HCT116 (cell line): ENCODE measurements at regions not wholly inside any gene's neighbourhood (a gene's known extent, or its start where the extent isn't known, plus 50 kb on each side); places are given as distances from the start of the nearest gene placed in this dataset.

Source experiments
- ATAC-seq: fragments of 200-7000 bp; cut with Tn5 transposase; 2 replicates; pipeline ENCODE4 v1.9.1; 2020; ENCODE audit warnings: mild to moderate bottlenecking, moderate library complexity
- BruUV-seq: library from RNA; stranded (reverse); fragments of 400-500 nt; replicated peaks from 2 replicates; lab custom pipeline; 2021; lab: Mats Ljungman, UMichigan
- CTCF ChIA-PET: fragments of 300-600 bp; sonication (Branson Sonifier 250); formaldehyde crosslinking; loops from one replicate; lab custom pipeline; 2021; ENCODE audit warnings: antibody characterized with exemption; lab: Charles Lee
- POLR2A ChIA-PET: fragments of 300-600, 350-600 bp; sonication (Branson Sonifier 250); formaldehyde crosslinking; loops from one replicate; lab custom pipeline; 2021; ENCODE audit warnings: antibody characterized with exemption; lab: Charles Lee
- RAD21 ChIA-PET, 2 experiments: fragments of 300-600 bp; sonication (Branson Sonifier 250); formaldehyde crosslinking; loops; one replicate each; lab custom pipeline; 2023; ENCODE audit warnings: low total read pairs in 2 of 2; ENCODE audit not compliant: uncharacterized antibody in 2 of 2, unreplicated experiment in 2 of 2, low non-redundant PET in 1 of 2; lab: Charles Lee
- DNase-seq: peaks from one replicate; pipeline ENCODE4 v3.0.0-alpha.2; 2010; ENCODE audit warnings: low read depth, low spot score
- H2AFZ ChIP-seq: fragments of 200-600 bp; shearing (Covaris generic), sonication (generic); 2 replicates; pipeline ENCODE4 v1.6.1; 2017; ENCODE audit warnings: low read depth, mixed run types, mixed read lengths, antibody characterized with exemption, low read length; ENCODE audit not compliant: poor library complexity, severe bottlenecking
- H3K27ac ChIP-seq: 2 replicates; pipeline ENCODE4 v1.5.1; 2012; ENCODE audit warnings: low read depth, low read length
- H3K27me3 ChIP-seq: fragments of 200-600 bp; sonication (generic); 2 replicates; pipeline ENCODE4 v1.6.1; 2016; ENCODE audit warnings: mixed run types, low read length, mixed read lengths; ENCODE audit not compliant: insufficient read depth
- H3K36me3 ChIP-seq, 2 experiments: fragments of 200-500 bp in 1 of 2; fragments of 200-600 bp in 1 of 2; sonication (Bioruptor generic) in 1 of 2; sonication (generic) in 1 of 2; 2 replicates each; pipeline versions ENCODE4 v1.5.1 to v1.6.1; 2014 to 2016; ENCODE audit warnings: low read length in 2 of 2, inconsistent platforms in 1 of 2, mixed read lengths in 1 of 2, mixed run types in 1 of 2; ENCODE audit not compliant: insufficient read depth in 2 of 2, control insufficient read depth in 1 of 2
- H3K4me1 ChIP-seq, 2 experiments: fragments of 200-600 bp in 1 of 2; sonication (generic) in 1 of 2; 2 replicates each; pipeline versions ENCODE4 v1.5.1 to v1.6.1; 2012 to 2017; ENCODE audit warnings: low read length in 2 of 2, inconsistent platforms in 1 of 2, mild to moderate bottlenecking in 1 of 2, mixed read lengths in 1 of 2, mixed run types in 1 of 2, moderate library complexity in 1 of 2; ENCODE audit not compliant: insufficient read depth in 2 of 2, control insufficient read depth in 1 of 2
- H3K4me2 ChIP-seq: fragments of 200-600 bp; sonication (generic); 2 replicates; pipeline ENCODE4 v1.6.1; 2017; ENCODE audit warnings: mixed run types, low read length, mixed read lengths
- H3K4me3 ChIP-seq, 2 experiments: fragments of 200-600 bp in 1 of 2; sonication (generic) in 1 of 2; replicated peaks in 1 of 2; 2 replicates each; pipeline ENCODE4 v1.5.1; 2011 to 2016; ENCODE audit warnings: low read length in 2 of 2, control low read depth in 1 of 2, low read depth in 1 of 2, mild to moderate bottlenecking in 1 of 2, mixed read lengths in 1 of 2, mixed run types in 1 of 2
- H3K79me2 ChIP-seq: fragments of 200-600 bp; sonication (generic); 2 replicates; pipeline ENCODE4 v1.6.1; 2017; ENCODE audit warnings: mild to moderate bottlenecking, mixed run types, low read length, moderate library complexity, mixed read lengths; ENCODE audit not compliant: insufficient read depth
- H3K9ac ChIP-seq: fragments of 200-600 bp; sonication (generic); 2 replicates; pipeline ENCODE4 v1.6.1; 2016; ENCODE audit warnings: low read length, mixed read lengths
- H3K9me2 ChIP-seq: fragments of 200-600 bp; sonication (generic), shearing (Covaris generic); 2 replicates; pipeline ENCODE4 v1.6.1; 2017; ENCODE audit warnings: mixed run types, mild to moderate bottlenecking, moderate library complexity; ENCODE audit not compliant: insufficient read depth
- H3K9me3 ChIP-seq, 2 experiments: fragments of 200-500 bp in 1 of 2; fragments of 200-600 bp in 1 of 2; sonication (Bioruptor generic) in 1 of 2; sonication (generic) in 1 of 2; 2 replicates each; pipeline ENCODE4 v1.6.1; 2014 to 2017; ENCODE audit warnings: low read length in 2 of 2, mixed read lengths in 2 of 2, inconsistent platforms in 1 of 2, low read depth in 1 of 2, mild to moderate bottlenecking in 1 of 2, mixed run types in 1 of 2, moderate library complexity in 1 of 2; ENCODE audit not compliant: control insufficient read depth in 1 of 2, insufficient read depth in 1 of 2
- H4K20me1 ChIP-seq: fragments of 200-600 bp; sonication (generic), shearing (Covaris generic); 2 replicates; pipeline ENCODE4 v1.6.1; 2017; ENCODE audit warnings: mixed run types, mild to moderate bottlenecking, moderate library complexity; ENCODE audit not compliant: insufficient read depth
- ATF3 ChIP-seq: IDR thresholded peaks from 2 replicates; pipeline ENCODE4 v1.6.1; 2012
- CBX3 ChIP-seq: IDR thresholded peaks from 2 replicates; pipeline ENCODE4 v1.6.1; 2012; ENCODE audit warnings: low read depth
- CEBPB ChIP-seq: IDR thresholded peaks from 2 replicates; pipeline ENCODE4 v1.6.1; 2012; ENCODE audit warnings: low read depth
- CTCF ChIP-seq, 3 experiments: fragments of 200-600 bp in 1 of 3; sonication (generic) in 1 of 3; IDR thresholded peaks in 2 of 3; conservative IDR thresholded peaks in 1 of 3; 2 replicates each; pipeline ENCODE4 v1.5.1; 2012 to 2017; ENCODE audit warnings: low read depth in 2 of 3, low read length in 2 of 3, antibody characterized with exemption in 1 of 3, borderline replicate concordance in 1 of 3, control low read depth in 1 of 3, mild to moderate bottlenecking in 1 of 3, mixed read lengths in 1 of 3, mixed run types in 1 of 3, moderate library complexity in 1 of 3; ENCODE audit not compliant: insufficient read depth in 1 of 3
- ELF1 ChIP-seq: IDR thresholded peaks from 2 replicates; pipeline ENCODE4 v1.6.1; 2012; ENCODE audit warnings: low read depth, borderline replicate concordance
- EZH2 ChIP-seq: fragments of 200-600 bp; sonication (generic); IDR thresholded peaks from 2 replicates; pipeline ENCODE4 v1.6.1; 2017; ENCODE audit warnings: antibody characterized with exemption, mixed run types
- FOSL1 ChIP-seq: IDR thresholded peaks from 2 replicates; pipeline ENCODE4 v1.6.1; 2012; ENCODE audit warnings: low read depth
- MAX ChIP-seq: IDR thresholded peaks from 2 replicates; pipeline ENCODE4 v1.6.1; 2012
- POLR2AphosphoS5 ChIP-seq: IDR thresholded peaks from 2 replicates; pipeline ENCODE4 v1.6.1; 2011; ENCODE audit warnings: mild to moderate bottlenecking, low read depth, low read length, moderate library complexity
- SRF ChIP-seq: IDR thresholded peaks from 2 replicates; pipeline ENCODE4 v1.6.1; 2012; ENCODE audit warnings: low read depth
- TCF7L2 ChIP-seq: IDR thresholded peaks from 2 replicates; pipeline ENCODE4 v1.7.0; 2011; ENCODE audit warnings: borderline replicate concordance, inconsistent platforms; ENCODE audit not compliant: insufficient read depth, insufficient read length; ENCODE audit errors: extremely low read depth
- ZBTB33 ChIP-seq: IDR thresholded peaks from 2 replicates; pipeline ENCODE4 v1.6.1; 2011; ENCODE audit warnings: mild to moderate bottlenecking, low read length, moderate library complexity; ENCODE audit not compliant: insufficient replicate concordance; ENCODE audit errors: extremely low read depth
- ZFX ChIP-seq: fragments of 450-650 bp; IDR thresholded peaks from 2 replicates; pipeline ENCODE4 v1.6.1; 2017
- intact Hi-C: fragments of 100-400 bp; cut with micrococcal nuclease; formaldehyde crosslinking; loops from 2 replicates; pipeline ENCODE4 v1.10.0; 2022
- TF ChIP-seq, protein P1 (sequence below): IDR thresholded peaks from 2 replicates; pipeline ENCODE4 v1.6.1; 2012; ENCODE audit warnings: low read depth

- no peak overlapping the region for H2AFZ ChIP-seq
- TF ChIP-seq SRF (no peak), CBX3 (no peak), ZFX (no peak), FOSL1 (no peak), ELF1 (no peak), TCF7L2 (no peak), EZH2 (no peak), POLR2AphosphoS5 (no peak), CEBPB (no peak), CTCF (IDR thresholded peaks at IDR 0.05 in 2 of 3, conservative IDR thresholded peaks at IDR 0.05 in 1 of 3; ENCODE audit: borderline replicate concordance in 1 of 3, insufficient read depth in 1 of 3, low read depth in 2 of 3, low read length in 2 of 3) (no peak), MAX (no peak), ZBTB33 (no peak), ATF3 (no peak)
- TF ChIP-seq, protein P1, sequence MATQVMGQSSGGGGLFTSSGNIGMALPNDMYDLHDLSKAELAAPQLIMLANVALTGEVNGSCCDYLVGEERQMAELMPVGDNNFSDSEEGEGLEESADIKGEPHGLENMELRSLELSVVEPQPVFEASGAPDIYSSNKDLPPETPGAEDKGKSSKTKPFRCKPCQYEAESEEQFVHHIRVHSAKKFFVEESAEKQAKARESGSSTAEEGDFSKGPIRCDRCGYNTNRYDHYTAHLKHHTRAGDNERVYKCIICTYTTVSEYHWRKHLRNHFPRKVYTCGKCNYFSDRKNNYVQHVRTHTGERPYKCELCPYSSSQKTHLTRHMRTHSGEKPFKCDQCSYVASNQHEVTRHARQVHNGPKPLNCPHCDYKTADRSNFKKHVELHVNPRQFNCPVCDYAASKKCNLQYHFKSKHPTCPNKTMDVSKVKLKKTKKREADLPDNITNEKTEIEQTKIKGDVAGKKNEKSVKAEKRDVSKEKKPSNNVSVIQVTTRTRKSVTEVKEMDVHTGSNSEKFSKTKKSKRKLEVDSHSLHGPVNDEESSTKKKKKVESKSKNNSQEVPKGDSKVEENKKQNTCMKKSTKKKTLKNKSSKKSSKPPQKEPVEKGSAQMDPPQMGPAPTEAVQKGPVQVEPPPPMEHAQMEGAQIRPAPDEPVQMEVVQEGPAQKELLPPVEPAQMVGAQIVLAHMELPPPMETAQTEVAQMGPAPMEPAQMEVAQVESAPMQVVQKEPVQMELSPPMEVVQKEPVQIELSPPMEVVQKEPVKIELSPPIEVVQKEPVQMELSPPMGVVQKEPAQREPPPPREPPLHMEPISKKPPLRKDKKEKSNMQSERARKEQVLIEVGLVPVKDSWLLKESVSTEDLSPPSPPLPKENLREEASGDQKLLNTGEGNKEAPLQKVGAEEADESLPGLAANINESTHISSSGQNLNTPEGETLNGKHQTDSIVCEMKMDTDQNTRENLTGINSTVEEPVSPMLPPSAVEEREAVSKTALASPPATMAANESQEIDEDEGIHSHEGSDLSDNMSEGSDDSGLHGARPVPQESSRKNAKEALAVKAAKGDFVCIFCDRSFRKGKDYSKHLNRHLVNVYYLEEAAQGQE, result no peak
- TF ChIP-seq, all 23 proteins: peak for 0
- ATAC-seq (no peak), DNase-seq (no peak)
- peaks cover 15 to 64% of the 10 kb centered on the region in 2 experiments for H3K4me1 ChIP-seq
- ChIA-PET RAD21 (no interaction called here), POLR2A (no interaction called here), CTCF (interaction anchor here (1.5 kb wide), 1 partner anchor 23 kb away, joined by 8 read pairs; no protein-coding TSS in a partner anchor)
- no peak overlapping the region for H3K4me3 ChIP-seq
- H3K9me2 ChIP-seq, result no peaks in the 10 kb centered on the region
- intact Hi-C loops, result no loop called here
- peaks cover 82% of the 10 kb centered on the region for H3K79me2 ChIP-seq
- no peaks in the 10 kb centered on the region for H3K27me3 ChIP-seq
- H3K9ac ChIP-seq, result no peak overlapping the region
- no peaks in the 10 kb centered on the region for H3K9me3 ChIP-seq
- H3K36me3 ChIP-seq, result no peaks in the 10 kb centered on the region
- H4K20me1 ChIP-seq, result peaks cover 2% of the 10 kb centered on the region; the same call in 1 of the 2 replicates
- no peak overlapping the region; the same call in 1 of the 2 replicates for H3K27ac ChIP-seq
- no peak overlapping the region for H3K4me2 ChIP-seq
- BruUV-seq, result no TSS peak
Measured at GRCh38 chr17:77354420-77354669, 213.6 kb downstream of the SEC14L1 start.
